Urinary bladder (tissue), 3 donors: ENCODE measurements at regions not wholly inside any gene's neighbourhood (a gene's known extent, or its start where the extent isn't known, plus 50 kb on each side); places are given as distances from the start of the nearest gene placed in this dataset.

ENCODE experiments used
- DNase-seq: peaks from one replicate; pipeline ENCODE4 v3.0.0-alpha.2; 2015; ENCODE audit errors: extremely low spot score
- H3K27ac ChIP-seq: one replicate; pipeline ENCODE4 v1.5.1; 2013; ENCODE audit warnings: low read depth, mild to moderate bottlenecking, moderate library complexity
- H3K36me3 ChIP-seq: one replicate; pipeline ENCODE4 v1.6.1; 2013; ENCODE audit warnings: mild to moderate bottlenecking, moderate library complexity; ENCODE audit not compliant: insufficient read depth
- H3K4me1 ChIP-seq: one replicate; pipeline ENCODE4 v1.6.1; 2013; ENCODE audit warnings: mild to moderate bottlenecking, moderate library complexity; ENCODE audit not compliant: insufficient read depth
- H3K4me3 ChIP-seq: one replicate; pipeline ENCODE4 v1.5.1; 2013; ENCODE audit warnings: low read depth, low read length
- WGBS: extraction: QIAGEN DNeasy Blood & Tissue Kit; methylation state at CpG from one replicate; pipeline ENCODE4 v1.1.7; 2013; 5-methylcytosine and 5-hydroxymethylcytosine counted together
- donor health status: healthy with polysubstance abuse.
- donor health status: healthy.

- no peak overlapping the region for H3K4me3 ChIP-seq
- no peaks in the 10 kb centered on the region for H3K36me3 ChIP-seq
- H3K4me1 ChIP-seq = no peaks in the 10 kb centered on the region
- 0% methylated on average over 1 of the region's 1 CpG for WGBS
- no peak for DNase-seq
- no peak overlapping the region for H3K27ac ChIP-seq
Observed at GRCh38 chr6:4308364-4308763, 173.0 kb upstream of the ECI2 start.

DNA sequence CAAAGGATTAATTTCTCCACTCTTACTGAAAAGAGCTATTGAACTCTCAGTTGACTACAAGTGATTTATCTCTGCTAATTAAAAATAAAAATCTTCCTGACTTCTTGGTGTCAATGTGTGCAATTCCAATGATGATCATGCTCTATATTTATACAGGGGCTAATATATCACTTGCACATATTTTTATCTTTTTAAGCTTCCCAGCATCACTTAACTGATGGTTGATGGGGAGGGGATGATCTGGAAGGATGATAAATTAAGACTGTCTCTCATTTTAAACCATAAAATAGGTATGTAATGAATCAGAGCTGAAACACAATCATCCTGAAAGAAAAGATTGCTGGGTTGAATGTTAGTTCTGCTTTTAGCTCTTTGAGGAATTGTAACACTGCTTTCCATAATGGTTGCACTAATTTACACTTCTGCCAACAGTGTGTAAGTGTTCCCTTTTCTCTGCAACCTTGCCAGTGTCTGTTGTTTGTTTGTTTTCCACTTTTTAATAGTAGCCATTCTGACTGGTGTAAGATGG is 169.6 kb upstream of the ECI2 start:
- Histone ChIP-seq H3K27ac (no peak overlapping the region), H3K36me3 (no peaks in the 10 kb centered on the region), H3K4me1 (no peaks in the 10 kb centered on the region), H3K4me3 (no peak overlapping the region)
- no peak for DNase-seq

- Histone ChIP-seq H3K4me3 (no peak overlapping the region), H3K36me3 (no peaks in the 10 kb centered on the region), H3K4me1 (no peaks in the 10 kb centered on the region), H3K27ac (no peak overlapping the region)
- WGBS = 66% methylated on average over 1 of the region's 1 CpG
- no peak for DNase-seq
Observed at GRCh38 chr6:4303638-4304037, 168.3 kb upstream of the ECI2 start.

DNA sequence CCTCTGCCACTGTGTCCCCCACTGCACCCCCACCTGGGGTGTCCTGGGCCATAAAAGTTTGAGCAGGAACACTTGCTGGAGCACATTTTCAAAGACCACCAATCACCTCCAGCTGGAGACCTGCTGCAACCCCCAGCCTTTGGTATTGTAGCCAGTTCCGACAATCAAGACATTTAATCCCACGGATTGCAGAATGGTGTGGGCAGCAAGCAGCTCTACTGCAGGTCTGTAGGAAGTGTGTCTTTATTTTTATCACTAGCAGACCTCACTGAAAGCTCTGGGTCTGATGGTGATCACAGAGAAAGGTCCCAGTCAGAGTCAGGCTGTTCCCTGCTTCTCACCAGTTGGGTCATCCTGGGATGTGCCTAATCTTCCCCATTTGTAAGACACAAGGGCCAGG is 167.1 kb upstream of the ECI2 start:
- WGBS = 92% methylated on average over 2 of the region's 2 CpGs
- Histone ChIP-seq H3K27ac (no peak overlapping the region), H3K4me3 (no peak overlapping the region), H3K36me3 (no peaks in the 10 kb centered on the region), H3K4me1 (no peaks in the 10 kb centered on the region)
- no peak for DNase-seq

DNA sequence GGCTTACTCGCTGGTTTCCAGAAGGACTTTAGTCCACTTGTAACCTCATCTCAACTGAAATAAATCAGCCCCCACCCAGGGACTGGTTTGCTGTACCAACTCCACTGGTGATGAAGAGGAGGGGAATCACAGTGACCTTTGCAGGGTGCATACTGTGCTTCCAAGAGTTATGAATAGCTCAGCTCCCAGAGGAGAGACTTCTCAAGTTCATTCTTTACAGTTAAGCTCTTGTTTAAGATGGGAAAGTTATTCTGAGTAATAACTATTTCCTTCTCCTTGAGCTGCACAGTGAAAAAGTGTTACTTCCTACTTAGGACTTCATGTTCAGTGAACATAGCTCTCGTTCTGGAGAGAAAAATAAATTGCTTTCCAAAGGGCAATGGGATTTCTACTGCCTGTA is 166.5 kb upstream of the ECI2 start:
- no peaks in the 10 kb centered on the region for H3K4me1 ChIP-seq
- no peak overlapping the region for H3K4me3 ChIP-seq
- no peaks in the 10 kb centered on the region for H3K36me3 ChIP-seq
- no peak for DNase-seq
- WGBS = 70% methylated on average over 2 of the region's 2 CpGs
- H3K27ac ChIP-seq = no peak overlapping the region

GRCh38 chr6:4300917-4301316 is 165.5 kb upstream of the ECI2 start:
- no peaks in the 10 kb centered on the region for H3K4me1 ChIP-seq
- WGBS = 85% methylated on average over 5 of the region's 5 CpGs
- no peak overlapping the region for H3K27ac ChIP-seq
- H3K4me3 ChIP-seq = no peak overlapping the region
- DNase-seq = no peak
- no peaks in the 10 kb centered on the region for H3K36me3 ChIP-seq

DNA sequence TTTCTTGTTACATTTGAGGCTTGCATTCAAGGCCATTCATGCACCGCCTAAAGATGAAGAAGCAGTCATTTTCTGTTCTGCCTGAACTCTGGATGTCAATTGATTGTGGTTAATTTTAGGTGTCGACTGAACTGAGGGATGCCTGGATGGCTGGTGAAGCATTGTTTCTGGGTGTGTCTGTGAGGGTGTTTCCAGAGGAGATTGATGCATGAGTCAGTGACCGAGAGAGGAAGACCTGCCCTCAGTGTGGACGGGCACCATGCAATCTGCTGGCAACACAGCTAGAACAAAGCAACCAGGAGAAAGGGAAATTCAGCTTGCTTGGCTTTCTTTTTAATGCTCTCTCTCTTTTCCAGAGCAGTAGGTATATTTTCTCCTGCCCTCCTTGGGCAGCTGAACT is 164.1 kb upstream of the ECI2 start:
- no peak for DNase-seq
- WGBS = 90% methylated on average over 4 of the region's 4 CpGs

GRCh38 chr6:4297348-4297747 is 162.0 kb upstream of the ECI2 start:
- H3K27ac ChIP-seq = no peak overlapping the region
- H3K4me1 ChIP-seq = no peaks in the 10 kb centered on the region
- H3K4me3 ChIP-seq = no peak overlapping the region
- 93% methylated on average over 7 of the region's 7 CpGs for WGBS
- no peaks in the 10 kb centered on the region for H3K36me3 ChIP-seq
- no peak for DNase-seq

More for the DNA sequence above, 164.1 kb upstream of the ECI2 start:
- H3K36me3 ChIP-seq = no peaks in the 10 kb centered on the region
- H3K27ac ChIP-seq = no peak overlapping the region
- H3K4me3 ChIP-seq = no peak overlapping the region
- no peaks in the 10 kb centered on the region for H3K4me1 ChIP-seq

- DNase-seq = no peak
- H3K4me3 ChIP-seq = no peak overlapping the region
- WGBS = 79% methylated on average over 3 of the region's 3 CpGs
- H3K4me1 ChIP-seq = no peaks in the 10 kb centered on the region
- H3K36me3 ChIP-seq = no peaks in the 10 kb centered on the region
- no peak overlapping the region for H3K27ac ChIP-seq
Observed at GRCh38 chr6:4296552-4296951, 161.2 kb upstream of the ECI2 start.

GRCh38 chr6:4295783-4296155 is 160.4 kb upstream of the ECI2 start:
- H3K4me1 ChIP-seq = no peaks in the 10 kb centered on the region
- no peaks in the 10 kb centered on the region for H3K36me3 ChIP-seq
- 66% methylated on average over 2 of the region's 2 CpGs for WGBS
- no peak overlapping the region for H3K27ac ChIP-seq
- H3K4me3 ChIP-seq = no peak overlapping the region
- no peak for DNase-seq

DNA sequence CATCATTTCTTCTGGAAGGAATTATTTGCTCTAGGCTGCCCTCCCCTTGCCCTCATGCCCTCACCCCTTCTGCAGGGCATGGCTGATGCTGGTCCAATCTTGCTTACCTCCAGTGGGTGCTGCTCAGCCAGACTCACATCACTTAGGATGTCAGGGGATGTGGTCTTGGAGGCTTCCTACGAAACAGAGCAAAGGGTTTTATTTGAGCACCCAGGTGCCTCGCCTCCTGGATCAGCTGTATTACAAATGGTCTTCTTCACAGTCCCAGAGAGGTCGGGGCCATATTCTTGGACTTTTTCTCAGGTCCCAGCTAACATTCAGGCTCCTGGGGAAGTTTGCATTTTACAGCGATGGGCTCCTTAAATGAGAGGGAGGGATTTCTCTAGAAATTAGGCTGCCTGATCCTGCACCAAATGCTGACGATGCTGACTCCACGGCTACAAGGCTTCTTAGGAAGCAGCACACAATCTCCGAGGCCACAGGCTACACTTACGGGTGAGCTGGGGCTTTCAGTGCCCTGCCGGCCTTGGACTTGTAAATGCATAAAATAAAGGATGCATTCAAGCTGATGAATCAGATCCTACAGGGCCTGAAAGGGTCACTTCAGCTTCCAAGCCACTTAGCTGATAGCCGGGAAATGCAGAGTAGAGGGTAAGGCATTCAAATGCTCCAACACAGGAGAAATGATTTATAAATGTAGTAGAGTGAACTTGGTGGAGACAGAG is 159.8 kb upstream of the ECI2 start:
- Histone ChIP-seq H3K36me3 (no peaks in the 10 kb centered on the region), H3K4me1 (no peaks in the 10 kb centered on the region), H3K4me3 (no peak overlapping the region), H3K27ac (no peak overlapping the region)
- DNase-seq = no peak
- 83% methylated on average over 10 of the region's 10 CpGs for WGBS

- Histone ChIP-seq H3K4me1 (no peaks in the 10 kb centered on the region), H3K36me3 (no peaks in the 10 kb centered on the region), H3K27ac (no peak overlapping the region), H3K4me3 (no peak overlapping the region)
- no peak for DNase-seq
- WGBS = 92% methylated on average over 9 of the region's 9 CpGs
Observed at GRCh38 chr6:4294636-4295035, 159.3 kb upstream of the ECI2 start.

- no peaks in the 10 kb centered on the region for H3K36me3 ChIP-seq
- no peak for DNase-seq
- no peak overlapping the region for H3K27ac ChIP-seq
- no peak overlapping the region for H3K4me3 ChIP-seq
- WGBS = 63% methylated on average over 11 of the region's 11 CpGs
- no peaks in the 10 kb centered on the region for H3K4me1 ChIP-seq
Observed at GRCh38 chr6:4291453-4292403, 156.4 kb upstream of the ECI2 start.

GRCh38 chr6:4289770-4290320 is 154.5 kb upstream of the ECI2 start:
- H3K36me3 ChIP-seq = no peaks in the 10 kb centered on the region
- no peak for DNase-seq
- H3K27ac ChIP-seq = no peak overlapping the region
- no peaks in the 10 kb centered on the region for H3K4me1 ChIP-seq
- 90% methylated on average over 4 of the region's 4 CpGs for WGBS
- H3K4me3 ChIP-seq = no peak overlapping the region
